ENCODE measurements at regions not wholly inside any gene's neighbourhood (a gene's known extent, or its start where the extent isn't known, plus 50 kb on each side); places are given as distances from the start of the nearest gene placed in this dataset.

DNA sequence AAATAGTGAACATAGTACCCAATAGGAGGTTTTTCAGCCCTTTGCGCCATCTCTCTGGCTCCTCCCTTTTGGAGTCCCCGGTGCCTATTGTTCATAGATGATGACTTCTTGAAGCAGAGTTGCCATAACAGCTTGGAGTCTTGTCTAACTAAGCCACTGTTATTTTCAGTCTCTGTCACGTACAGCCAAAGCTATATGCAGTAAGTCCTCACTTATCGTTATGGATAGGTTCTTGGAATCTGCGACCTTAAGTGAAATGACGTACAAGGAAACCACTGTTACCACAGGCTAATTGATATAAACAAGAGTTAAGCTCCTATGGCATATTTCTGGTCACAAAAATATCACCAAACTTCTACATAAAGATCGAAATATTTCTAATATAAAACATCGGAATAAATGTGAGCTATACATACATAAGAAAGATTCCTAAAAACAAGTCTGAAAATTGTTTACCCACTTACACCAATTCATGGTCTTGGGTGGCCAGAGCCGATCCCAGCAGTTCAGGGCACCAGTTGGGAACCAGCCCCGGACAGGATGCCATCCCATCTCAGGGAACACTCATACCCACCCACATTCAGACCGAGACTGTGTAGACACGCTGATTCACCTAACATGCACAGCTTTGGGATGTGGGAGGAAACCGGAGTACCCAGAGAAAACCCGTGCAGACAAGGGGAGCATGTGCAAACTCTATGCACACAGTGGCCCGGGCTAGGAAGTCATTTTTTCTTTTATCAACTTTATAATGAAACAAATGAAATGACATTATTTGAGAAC, 76.0 kb upstream of the PRPS1L1 start (continued):
- TF ChIP-seq, protein P1, sequence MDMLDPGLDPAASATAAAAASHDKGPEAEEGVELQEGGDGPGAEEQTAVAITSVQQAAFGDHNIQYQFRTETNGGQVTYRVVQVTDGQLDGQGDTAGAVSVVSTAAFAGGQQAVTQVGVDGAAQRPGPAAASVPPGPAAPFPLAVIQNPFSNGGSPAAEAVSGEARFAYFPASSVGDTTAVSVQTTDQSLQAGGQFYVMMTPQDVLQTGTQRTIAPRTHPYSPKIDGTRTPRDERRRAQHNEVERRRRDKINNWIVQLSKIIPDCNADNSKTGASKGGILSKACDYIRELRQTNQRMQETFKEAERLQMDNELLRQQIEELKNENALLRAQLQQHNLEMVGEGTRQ (IDR thresholded peaks at IDR 0.05; ENCODE audit: borderline replicate concordance, low read depth, low read length) = no peak
- TF ChIP-seq STAT3 (IDR thresholded peaks at IDR 0.05; ENCODE audit: low read depth, low read length) (no peak), SREBF1 (IDR thresholded peaks at IDR 0.05; ENCODE audit: low read length) (no peak), TBL1XR1 (IDR thresholded peaks at IDR 0.05; ENCODE audit: low read depth, low read length) (no peak), MEF2B (IDR thresholded peaks at IDR 0.05; ENCODE audit: partially characterized antibody, poor library complexity, severe bottlenecking) (no peak), ZNF274 (IDR thresholded peaks at IDR 0.05; ENCODE audit: insufficient read depth, insufficient read length) (no peak)

DNA sequence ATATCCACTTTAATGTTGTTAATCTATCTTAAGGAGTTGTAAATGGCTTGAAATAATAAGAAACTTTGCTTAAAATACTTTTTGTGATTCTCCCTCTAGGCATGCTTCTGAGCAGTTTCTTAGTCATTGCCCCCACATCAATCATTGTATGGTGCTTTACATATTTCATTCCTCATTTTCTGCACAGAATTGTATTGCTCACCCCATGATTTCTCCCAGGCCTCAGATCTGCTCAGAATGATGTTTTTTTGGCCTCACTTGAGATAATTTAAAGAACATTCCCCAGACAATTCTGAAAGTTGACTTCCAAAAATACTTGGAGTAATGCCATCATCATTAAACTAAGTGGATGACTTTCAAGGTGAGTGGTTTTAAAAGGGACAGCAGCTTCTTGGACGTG, 82.1 kb upstream of the PRPS1L1 start:
- no peak for FAIRE-seq
- intact Hi-C loops (cut with micrococcal nuclease; ENCODE audit: unreplicated experiment) = no loop called here

More for the DNA sequence above, 82.1 kb upstream of the PRPS1L1 start:
- TF ChIP-seq SRF (IDR thresholded peaks at IDR 0.05; ENCODE audit: low read depth in 2 of 2, low read length in 2 of 2) (no peak), MTA2 (IDR thresholded peaks at IDR 0.05; ENCODE audit: low read depth) (no peak), SMC3 (IDR thresholded peaks at IDR 0.05; ENCODE audit: borderline replicate concordance, low read length) (no peak)
- TF ChIP-seq, protein P2, sequence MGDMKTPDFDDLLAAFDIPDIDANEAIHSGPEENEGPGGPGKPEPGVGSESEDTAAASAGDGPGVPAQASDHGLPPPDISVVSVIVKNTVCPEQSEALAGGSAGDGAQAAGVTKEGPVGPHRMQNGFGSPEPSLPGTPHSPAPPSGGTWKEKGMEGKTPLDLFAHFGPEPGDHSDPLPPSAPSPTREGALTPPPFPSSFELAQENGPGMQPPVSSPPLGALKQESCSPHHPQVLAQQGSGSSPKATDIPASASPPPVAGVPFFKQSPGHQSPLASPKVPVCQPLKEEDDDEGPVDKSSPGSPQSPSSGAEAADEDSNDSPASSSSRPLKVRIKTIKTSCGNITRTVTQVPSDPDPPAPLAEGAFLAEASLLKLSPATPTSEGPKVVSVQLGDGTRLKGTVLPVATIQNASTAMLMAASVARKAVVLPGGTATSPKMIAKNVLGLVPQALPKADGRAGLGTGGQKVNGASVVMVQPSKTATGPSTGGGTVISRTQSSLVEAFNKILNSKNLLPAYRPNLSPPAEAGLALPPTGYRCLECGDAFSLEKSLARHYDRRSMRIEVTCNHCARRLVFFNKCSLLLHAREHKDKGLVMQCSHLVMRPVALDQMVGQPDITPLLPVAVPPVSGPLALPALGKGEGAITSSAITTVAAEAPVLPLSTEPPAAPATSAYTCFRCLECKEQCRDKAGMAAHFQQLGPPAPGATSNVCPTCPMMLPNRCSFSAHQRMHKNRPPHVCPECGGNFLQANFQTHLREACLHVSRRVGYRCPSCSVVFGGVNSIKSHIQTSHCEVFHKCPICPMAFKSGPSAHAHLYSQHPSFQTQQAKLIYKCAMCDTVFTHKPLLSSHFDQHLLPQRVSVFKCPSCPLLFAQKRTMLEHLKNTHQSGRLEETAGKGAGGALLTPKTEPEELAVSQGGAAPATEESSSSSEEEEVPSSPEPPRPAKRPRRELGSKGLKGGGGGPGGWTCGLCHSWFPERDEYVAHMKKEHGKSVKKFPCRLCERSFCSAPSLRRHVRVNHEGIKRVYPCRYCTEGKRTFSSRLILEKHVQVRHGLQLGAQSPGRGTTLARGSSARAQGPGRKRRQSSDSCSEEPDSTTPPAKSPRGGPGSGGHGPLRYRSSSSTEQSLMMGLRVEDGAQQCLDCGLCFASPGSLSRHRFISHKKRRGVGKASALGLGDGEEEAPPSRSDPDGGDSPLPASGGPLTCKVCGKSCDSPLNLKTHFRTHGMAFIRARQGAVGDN (IDR thresholded peaks at IDR 0.05) = no peak
- SMC1A ChIA-PET (ENCODE audit: uncharacterized antibody, unreplicated experiment) = no interaction called here
- no peaks in the 10 kb centered on the region for H3K36me3 ChIP-seq (ENCODE audit: control insufficient read depth in 2 of 2, insufficient read depth in 2 of 2, low read length in 1 of 2)
- H2AFZ ChIP-seq (ENCODE audit: control insufficient read depth, low read depth, low read length) = no peak overlapping the region
- in situ Hi-C loops (cut with MboI) = no loop called here
- H3K4me1 ChIP-seq (ENCODE audit: control insufficient read depth, insufficient read depth, low read length) = no peaks in the 10 kb centered on the region
- no peak for DNase-seq (ENCODE audit: low read depth, low spot score)
- no peak overlapping the region for H3K9ac ChIP-seq (ENCODE audit: control insufficient read depth, insufficient read depth, low read length)
- no peaks in the 10 kb centered on the region for H3K79me2 ChIP-seq (ENCODE audit: control insufficient read depth, insufficient read depth, low read length)
- CTCF ChIA-PET = interaction anchor here (1.1 kb wide), 1 partner anchor 339 kb away, joined by 3 read pairs; no protein-coding TSS in a partner anchor
- H3K27ac ChIP-seq (ENCODE audit: control insufficient read depth, insufficient read depth) = no peak overlapping the region
- RAD21 ChIA-PET (ENCODE audit: unreplicated experiment) = no interaction called here
- H3K9me3 ChIP-seq (replicated peaks; ENCODE audit: control insufficient read depth, insufficient read depth, low read length) = no peaks in the 10 kb centered on the region
- ATAC-seq = no peak
- WGBS (ENCODE audit: insufficient coverage, insufficient replicate concordance, low lambda C conversion rate, missing lambda C conversion rate) = 0% methylated on average over 1 of the region's 1 CpG
- H3K4me2 ChIP-seq (ENCODE audit: control insufficient read depth, insufficient read depth) = no peak overlapping the region
- BruUV-seq (replicated peaks) = no TSS peak
- H3K4me3 ChIP-seq = no peak overlapping the region
- POLR2A ChIA-PET = no interaction called here
- no peaks in the 10 kb centered on the region for H4K20me1 ChIP-seq (ENCODE audit: control insufficient read depth, insufficient read depth)
- H3K27me3 ChIP-seq (replicated peaks in 1 of 2; ENCODE audit: control insufficient read depth in 2 of 2, insufficient read depth in 2 of 2, low read length in 1 of 2) = 0 out of 4 replicates have a peak, but pooled peaks cover 0 to 2% of the 10 kb centered on the region in 2 experiments
